Liver (tissue), 8 donors: ENCODE measurements at regions not wholly inside any gene's neighbourhood (a gene's known extent, or its start where the extent isn't known, plus 50 kb on each side); places are given as distances from the start of the nearest gene placed in this dataset.

Source experiments
- DNase-seq: peaks from one replicate; pipeline ENCODE4 v3.0.0-alpha.2; 2017; ENCODE audit warnings: low spot score
- H3K27ac ChIP-seq, 2 donors: one replicate each; pipeline ENCODE4 v1.7.0; 2013; ENCODE audit warnings: inconsistent platforms in 2 of 2, low read length in 2 of 2, control low read depth in 1 of 2, low read depth in 1 of 2, mild to moderate bottlenecking in 1 of 2
- H3K27me3 ChIP-seq, 4 donors: one replicate each; pipeline versions ENCODE4 v1.6.1 to v1.7.0; 2013; ENCODE audit warnings: low read length in 3 of 4, inconsistent platforms in 1 of 4, mild to moderate bottlenecking in 1 of 4, moderate library complexity in 1 of 4; ENCODE audit not compliant: control insufficient read depth in 4 of 4, insufficient read depth in 4 of 4
- H3K36me3 ChIP-seq, 4 donors: one replicate each; pipeline versions ENCODE4 v1.6.1 to v1.7.0; 2013; ENCODE audit warnings: low read length in 3 of 4, mild to moderate bottlenecking in 3 of 4, low read depth in 1 of 4, moderate library complexity in 1 of 4; ENCODE audit not compliant: control insufficient read depth in 4 of 4, insufficient read depth in 3 of 4
- H3K4me1 ChIP-seq, 4 donors: one replicate each; pipeline versions ENCODE4 v1.6.1 to v1.7.0; 2013; ENCODE audit warnings: low read length in 3 of 4, mild to moderate bottlenecking in 3 of 4, moderate library complexity in 1 of 4; ENCODE audit not compliant: control insufficient read depth in 4 of 4, insufficient read depth in 4 of 4
- H3K4me3 ChIP-seq, 3 donors: one replicate each; pipeline versions ENCODE4 v1.6.1 to v1.7.0; 2013; ENCODE audit warnings: low read length in 3 of 3, control low read depth in 1 of 3, low read depth in 1 of 3, mild to moderate bottlenecking in 1 of 3
- H3K9ac ChIP-seq, 2 donors: one replicate each; pipeline ENCODE4 v1.7.0; 2013; ENCODE audit warnings: low read length in 2 of 2, mild to moderate bottlenecking in 2 of 2, moderate library complexity in 2 of 2, control low read depth in 1 of 2, low read depth in 1 of 2
- H3K9me3 ChIP-seq, 4 donors: one replicate each; pipeline versions ENCODE4 v1.6.1 to v1.7.0; 2013; ENCODE audit warnings: low read length in 3 of 4; ENCODE audit not compliant: control insufficient read depth in 4 of 4
- EGR1 ChIP-seq, 2 donors: IDR thresholded peaks; 2 replicates each; pipeline ENCODE4 v1.6.1; 2016 to 2018; ENCODE audit warnings: antibody characterized with exemption in 2 of 2, low read depth in 2 of 2
- FOXA2 ChIP-seq: IDR thresholded peaks from 2 replicates; pipeline ENCODE4 v1.6.1; 2016; ENCODE audit warnings: antibody characterized with exemption
- GABPA ChIP-seq, 2 donors: IDR thresholded peaks in 1 of 2; conservative IDR thresholded peaks in 1 of 2; 2 replicates each; pipeline ENCODE4 v1.6.1; 2016; ENCODE audit warnings: antibody characterized with exemption in 2 of 2, mild to moderate bottlenecking in 1 of 2, moderate library complexity in 1 of 2
- HNF4A ChIP-seq, 2 donors: conservative IDR thresholded peaks; 2 replicates each; pipeline ENCODE4 v1.6.1; 2016; ENCODE audit warnings: antibody characterized with exemption in 2 of 2, mild to moderate bottlenecking in 2 of 2
- HNF4G ChIP-seq: IDR thresholded peaks from 2 replicates; pipeline ENCODE4 v1.6.1; 2016; ENCODE audit warnings: antibody characterized with exemption
- JUND ChIP-seq, 2 donors: IDR thresholded peaks; 2 replicates each; pipeline ENCODE4 v1.6.1; 2016; ENCODE audit warnings: antibody characterized with exemption in 2 of 2
- NR2F2 ChIP-seq: IDR thresholded peaks from 2 replicates; pipeline ENCODE4 v1.6.1; 2016; ENCODE audit warnings: antibody characterized with exemption
- RAD21 ChIP-seq, 2 donors: IDR thresholded peaks; 2 replicates each; pipeline ENCODE4 v1.6.1; 2016; ENCODE audit warnings: antibody characterized with exemption in 2 of 2, mild to moderate bottlenecking in 2 of 2
- RXRA ChIP-seq, 2 donors: IDR thresholded peaks; 2 replicates each; pipeline ENCODE4 v1.6.1; 2017 to 2018; ENCODE audit warnings: antibody characterized with exemption in 2 of 2, mild to moderate bottlenecking in 1 of 2
- SP1 ChIP-seq: IDR thresholded peaks from 2 replicates; pipeline ENCODE4 v1.6.1; 2018; ENCODE audit warnings: antibody characterized with exemption, mild to moderate bottlenecking
- TAF1 ChIP-seq: conservative IDR thresholded peaks from 2 replicates; pipeline ENCODE4 v1.6.1; 2016; ENCODE audit warnings: antibody characterized with exemption, mild to moderate bottlenecking
- WGBS: extraction: QIAGEN DNeasy Blood & Tissue Kit; methylation state at CpG from one replicate; pipeline ENCODE4 v1.1.7; 2013; 5-methylcytosine and 5-hydroxymethylcytosine counted together
- TF ChIP-seq, protein P1 (sequence below): IDR thresholded peaks from 2 replicates; pipeline ENCODE4 v1.6.1; 2016; ENCODE audit warnings: antibody characterized with exemption
- TF ChIP-seq, protein P2 (sequence below): IDR thresholded peaks from 2 replicates; pipeline ENCODE4 v1.6.1; 2016; ENCODE audit warnings: antibody characterized with exemption, mild to moderate bottlenecking
- TF ChIP-seq, protein P3 (sequence below): IDR thresholded peaks from 2 replicates; pipeline ENCODE4 v1.6.1; 2016; ENCODE audit warnings: antibody characterized with exemption
- TF ChIP-seq, protein P4 (sequence below): fragments of 150-350 bp; IDR thresholded peaks from 2 replicates; pipeline ENCODE4 v1.5.1; 2017; ENCODE audit warnings: improper control_type of control experiment, low read depth, low read length; ENCODE audit not compliant: missing input control
- donor health status: healthy.
- donor health status: healthy.
- donor health status: healthy.
- donor health status: healthy.
- donor health status: healthy.

DNA sequence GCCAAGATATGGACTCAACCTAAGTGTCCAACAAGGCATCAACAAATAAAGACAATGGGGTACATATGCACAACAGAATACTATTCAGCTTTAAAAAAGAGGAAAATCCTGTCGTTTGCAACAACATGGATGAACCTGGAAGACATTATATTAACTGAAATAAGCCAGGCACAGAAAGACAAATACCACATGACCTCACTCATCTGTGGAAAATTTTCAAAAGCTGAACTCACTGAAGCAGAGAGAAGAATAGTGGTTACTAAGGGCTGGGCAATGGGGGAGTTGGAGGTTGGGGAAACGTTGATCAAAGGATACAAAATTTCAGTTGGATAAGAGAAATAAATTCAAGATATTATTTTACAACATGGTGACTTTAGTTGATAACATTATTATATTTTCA lies 221.4 kb upstream of the PITRM1 start:
- no peak for DNase-seq
- WGBS = 72% methylated on average over 2 of the region's 2 CpGs

DNA sequence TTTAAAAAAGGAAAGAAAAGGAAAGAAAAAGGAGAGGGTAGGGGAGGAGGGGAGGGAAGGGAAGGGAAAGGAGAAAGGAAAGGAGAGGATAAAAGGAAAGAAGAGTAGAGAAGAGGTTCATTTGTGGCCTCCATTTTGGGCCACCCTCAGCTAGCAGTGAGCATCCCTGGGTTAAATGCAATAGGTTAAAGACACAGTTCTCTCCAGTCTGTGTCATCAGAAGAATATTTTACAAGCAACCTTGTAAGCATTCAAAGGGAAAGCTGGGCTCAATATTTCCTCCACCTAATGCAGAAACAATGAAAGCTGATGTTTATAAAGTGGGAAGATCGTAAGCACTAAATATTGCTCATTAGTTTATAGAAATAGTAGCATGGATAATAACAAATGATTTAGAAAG lies 219.1 kb upstream of the PITRM1 start:
- Histone ChIP-seq H3K9ac (no peak overlapping the region), H3K27me3 (no peaks in the 10 kb centered on the region), H3K27ac (no peak overlapping the region), H3K4me3 (no peak overlapping the region), H3K36me3 (no peaks in the 10 kb centered on the region), H3K9me3 (peaks cover 0 to 3% (median under 1%) of the 10 kb centered on the region in 4 donors), H3K4me1 (no peaks in the 10 kb centered on the region)
- TF ChIP-seq RAD21 (IDR thresholded peaks at IDR 0.05) (no peak), FOXA2 (no peak), RXRA (IDR thresholded peaks at IDR 0.05) (no peak), HNF4G (no peak), EGR1 (IDR thresholded peaks at IDR 0.05; ENCODE audit: low read depth in 2 of 2) (no peak), HNF4A (conservative IDR thresholded peaks at IDR 0.05) (no peak), GABPA (IDR thresholded peaks at IDR 0.05 in 1 of 2, conservative IDR thresholded peaks at IDR 0.05 in 1 of 2) (no peak), JUND (IDR thresholded peaks at IDR 0.05) (no peak), TAF1 (no peak), SP1 (no peak)
- TF ChIP-seq, protein P1, sequence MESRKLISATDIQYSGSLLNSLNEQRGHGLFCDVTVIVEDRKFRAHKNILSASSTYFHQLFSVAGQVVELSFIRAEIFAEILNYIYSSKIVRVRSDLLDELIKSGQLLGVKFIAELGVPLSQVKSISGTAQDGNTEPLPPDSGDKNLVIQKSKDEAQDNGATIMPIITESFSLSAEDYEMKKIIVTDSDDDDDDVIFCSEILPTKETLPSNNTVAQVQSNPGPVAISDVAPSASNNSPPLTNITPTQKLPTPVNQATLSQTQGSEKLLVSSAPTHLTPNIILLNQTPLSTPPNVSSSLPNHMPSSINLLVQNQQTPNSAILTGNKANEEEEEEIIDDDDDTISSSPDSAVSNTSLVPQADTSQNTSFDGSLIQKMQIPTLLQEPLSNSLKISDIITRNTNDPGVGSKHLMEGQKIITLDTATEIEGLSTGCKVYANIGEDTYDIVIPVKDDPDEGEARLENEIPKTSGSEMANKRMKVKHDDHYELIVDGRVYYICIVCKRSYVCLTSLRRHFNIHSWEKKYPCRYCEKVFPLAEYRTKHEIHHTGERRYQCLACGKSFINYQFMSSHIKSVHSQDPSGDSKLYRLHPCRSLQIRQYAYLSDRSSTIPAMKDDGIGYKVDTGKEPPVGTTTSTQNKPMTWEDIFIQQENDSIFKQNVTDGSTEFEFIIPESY = no peak
- TF ChIP-seq, protein P2, sequence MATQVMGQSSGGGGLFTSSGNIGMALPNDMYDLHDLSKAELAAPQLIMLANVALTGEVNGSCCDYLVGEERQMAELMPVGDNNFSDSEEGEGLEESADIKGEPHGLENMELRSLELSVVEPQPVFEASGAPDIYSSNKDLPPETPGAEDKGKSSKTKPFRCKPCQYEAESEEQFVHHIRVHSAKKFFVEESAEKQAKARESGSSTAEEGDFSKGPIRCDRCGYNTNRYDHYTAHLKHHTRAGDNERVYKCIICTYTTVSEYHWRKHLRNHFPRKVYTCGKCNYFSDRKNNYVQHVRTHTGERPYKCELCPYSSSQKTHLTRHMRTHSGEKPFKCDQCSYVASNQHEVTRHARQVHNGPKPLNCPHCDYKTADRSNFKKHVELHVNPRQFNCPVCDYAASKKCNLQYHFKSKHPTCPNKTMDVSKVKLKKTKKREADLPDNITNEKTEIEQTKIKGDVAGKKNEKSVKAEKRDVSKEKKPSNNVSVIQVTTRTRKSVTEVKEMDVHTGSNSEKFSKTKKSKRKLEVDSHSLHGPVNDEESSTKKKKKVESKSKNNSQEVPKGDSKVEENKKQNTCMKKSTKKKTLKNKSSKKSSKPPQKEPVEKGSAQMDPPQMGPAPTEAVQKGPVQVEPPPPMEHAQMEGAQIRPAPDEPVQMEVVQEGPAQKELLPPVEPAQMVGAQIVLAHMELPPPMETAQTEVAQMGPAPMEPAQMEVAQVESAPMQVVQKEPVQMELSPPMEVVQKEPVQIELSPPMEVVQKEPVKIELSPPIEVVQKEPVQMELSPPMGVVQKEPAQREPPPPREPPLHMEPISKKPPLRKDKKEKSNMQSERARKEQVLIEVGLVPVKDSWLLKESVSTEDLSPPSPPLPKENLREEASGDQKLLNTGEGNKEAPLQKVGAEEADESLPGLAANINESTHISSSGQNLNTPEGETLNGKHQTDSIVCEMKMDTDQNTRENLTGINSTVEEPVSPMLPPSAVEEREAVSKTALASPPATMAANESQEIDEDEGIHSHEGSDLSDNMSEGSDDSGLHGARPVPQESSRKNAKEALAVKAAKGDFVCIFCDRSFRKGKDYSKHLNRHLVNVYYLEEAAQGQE = no peak
- TF ChIP-seq, protein P3, sequence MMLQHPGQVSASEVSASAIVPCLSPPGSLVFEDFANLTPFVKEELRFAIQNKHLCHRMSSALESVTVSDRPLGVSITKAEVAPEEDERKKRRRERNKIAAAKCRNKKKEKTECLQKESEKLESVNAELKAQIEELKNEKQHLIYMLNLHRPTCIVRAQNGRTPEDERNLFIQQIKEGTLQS = no peak
- WGBS = 82% methylated on average over 1 of the region's 1 CpG
- no peak for DNase-seq

More for the DNA sequence above, 221.4 kb upstream of the PITRM1 start:
- Histone ChIP-seq H3K27ac (no peak overlapping the region), H3K4me3 (no peak overlapping the region), H3K4me1 (no peaks in the 10 kb centered on the region), H3K27me3 (no peaks in the 10 kb centered on the region), H3K36me3 (no peaks in the 10 kb centered on the region), H3K9me3 (peaks cover 0 to 3% (median under 1%) of the 10 kb centered on the region in 4 donors), H3K9ac (no peak overlapping the region)
- TF ChIP-seq, protein P3 = no peak
- TF ChIP-seq, protein P4, sequence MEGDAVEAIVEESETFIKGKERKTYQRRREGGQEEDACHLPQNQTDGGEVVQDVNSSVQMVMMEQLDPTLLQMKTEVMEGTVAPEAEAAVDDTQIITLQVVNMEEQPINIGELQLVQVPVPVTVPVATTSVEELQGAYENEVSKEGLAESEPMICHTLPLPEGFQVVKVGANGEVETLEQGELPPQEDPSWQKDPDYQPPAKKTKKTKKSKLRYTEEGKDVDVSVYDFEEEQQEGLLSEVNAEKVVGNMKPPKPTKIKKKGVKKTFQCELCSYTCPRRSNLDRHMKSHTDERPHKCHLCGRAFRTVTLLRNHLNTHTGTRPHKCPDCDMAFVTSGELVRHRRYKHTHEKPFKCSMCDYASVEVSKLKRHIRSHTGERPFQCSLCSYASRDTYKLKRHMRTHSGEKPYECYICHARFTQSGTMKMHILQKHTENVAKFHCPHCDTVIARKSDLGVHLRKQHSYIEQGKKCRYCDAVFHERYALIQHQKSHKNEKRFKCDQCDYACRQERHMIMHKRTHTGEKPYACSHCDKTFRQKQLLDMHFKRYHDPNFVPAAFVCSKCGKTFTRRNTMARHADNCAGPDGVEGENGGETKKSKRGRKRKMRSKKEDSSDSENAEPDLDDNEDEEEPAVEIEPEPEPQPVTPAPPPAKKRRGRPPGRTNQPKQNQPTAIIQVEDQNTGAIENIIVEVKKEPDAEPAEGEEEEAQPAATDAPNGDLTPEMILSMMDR = no peak
- TF ChIP-seq NR2F2 = no peak
- no peak for TF ChIP-seq TAF1
